ENCODE measurements at regions not wholly inside any gene's neighbourhood (a gene's known extent, or its start where the extent isn't known, plus 50 kb on each side); places are given as distances from the start of the nearest gene placed in this dataset.
A peak's percentile ranks its signal among the peaks of the same experiment; 100 is the strongest.

DNA sequence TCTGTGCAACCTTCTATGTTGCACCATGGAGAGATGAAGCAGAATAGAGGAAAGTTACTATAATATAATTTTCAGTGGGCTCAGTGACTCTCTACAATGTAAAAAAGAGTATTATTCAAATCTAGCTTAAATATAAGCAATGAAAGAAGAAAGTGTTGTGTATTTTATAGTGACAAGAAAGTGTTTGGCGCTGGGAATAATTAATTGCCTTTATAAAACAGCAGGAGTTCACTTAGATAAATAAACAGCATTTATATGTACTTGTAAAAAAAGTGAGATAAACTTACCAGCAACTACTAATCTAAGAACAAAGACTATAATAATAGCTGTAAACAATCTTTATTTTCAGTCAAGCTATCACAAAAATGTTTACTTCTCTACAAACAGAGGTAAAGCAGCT is 488.9 kb upstream of the PCDH10 start:
- Histone ChIP-seq H3K27me3 (ENCODE audit: insufficient read depth, low read length) (no peaks in the 10 kb centered on the region), H3K27ac (ENCODE audit: low read depth, low read length, poor library complexity, severe bottlenecking) (no peak overlapping the region)
- no peak for TF ChIP-seq EZH2 (IDR thresholded peaks at IDR 0.05; ENCODE audit: borderline replicate concordance, low read length)
- TF ChIP-seq, protein P1, sequence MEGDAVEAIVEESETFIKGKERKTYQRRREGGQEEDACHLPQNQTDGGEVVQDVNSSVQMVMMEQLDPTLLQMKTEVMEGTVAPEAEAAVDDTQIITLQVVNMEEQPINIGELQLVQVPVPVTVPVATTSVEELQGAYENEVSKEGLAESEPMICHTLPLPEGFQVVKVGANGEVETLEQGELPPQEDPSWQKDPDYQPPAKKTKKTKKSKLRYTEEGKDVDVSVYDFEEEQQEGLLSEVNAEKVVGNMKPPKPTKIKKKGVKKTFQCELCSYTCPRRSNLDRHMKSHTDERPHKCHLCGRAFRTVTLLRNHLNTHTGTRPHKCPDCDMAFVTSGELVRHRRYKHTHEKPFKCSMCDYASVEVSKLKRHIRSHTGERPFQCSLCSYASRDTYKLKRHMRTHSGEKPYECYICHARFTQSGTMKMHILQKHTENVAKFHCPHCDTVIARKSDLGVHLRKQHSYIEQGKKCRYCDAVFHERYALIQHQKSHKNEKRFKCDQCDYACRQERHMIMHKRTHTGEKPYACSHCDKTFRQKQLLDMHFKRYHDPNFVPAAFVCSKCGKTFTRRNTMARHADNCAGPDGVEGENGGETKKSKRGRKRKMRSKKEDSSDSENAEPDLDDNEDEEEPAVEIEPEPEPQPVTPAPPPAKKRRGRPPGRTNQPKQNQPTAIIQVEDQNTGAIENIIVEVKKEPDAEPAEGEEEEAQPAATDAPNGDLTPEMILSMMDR (IDR thresholded peaks at IDR 0.05; ENCODE audit: low read length): no peak

DNA sequence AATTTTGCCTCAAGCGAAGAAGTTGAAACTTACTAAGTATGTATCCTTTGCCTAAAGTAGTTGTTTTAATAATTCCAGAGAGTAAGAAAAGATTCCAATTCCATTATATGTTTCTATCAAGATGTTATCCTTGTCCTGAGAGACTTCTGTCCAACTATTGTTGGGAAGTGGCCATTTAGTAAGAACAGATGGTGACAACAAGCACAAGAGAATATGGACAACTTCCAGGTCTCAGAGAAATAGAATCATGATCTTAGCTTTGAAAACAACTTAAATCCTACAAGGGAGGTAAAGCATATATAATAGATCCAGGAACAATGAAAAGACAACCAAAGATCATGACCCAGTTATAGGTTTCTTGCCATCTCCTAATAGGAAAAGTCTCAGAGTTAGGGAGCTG is 486.6 kb upstream of the PCDH10 start:
- Histone ChIP-seq H3K79me2 (ENCODE audit: insufficient read depth, low read length) (no peaks in the 10 kb centered on the region), H3K36me3 (ENCODE audit: insufficient read depth, low read length) (no peaks in the 10 kb centered on the region; the same call in 1 of the 2 replicates), H2AFZ (ENCODE audit: low read length) (no peak overlapping the region), H3K27ac (ENCODE audit: low read depth, low read length, poor library complexity, severe bottlenecking) (no peak overlapping the region), H3K4me3 (ENCODE audit: low read depth, low read length, poor library complexity, severe bottlenecking) (no peak overlapping the region), H3K9ac (ENCODE audit: low read length) (no peak overlapping the region), H3K27me3 (ENCODE audit: insufficient read depth, low read length) (no peaks in the 10 kb centered on the region), H3F3A (ENCODE audit: insufficient read depth, low read length) (no peaks in the 10 kb centered on the region), H3K9me2 (ENCODE audit: low read depth, low read length) (no peaks in the 10 kb centered on the region), H3K9me3 (ENCODE audit: low read length) (0 out of 2 replicates have a peak, but pooled peaks cover 3% of the 10 kb centered on the region), H3K4me2 (ENCODE audit: low read length) (no peak overlapping the region), H4K20me1 (ENCODE audit: insufficient read depth, low read length) (no peaks in the 10 kb centered on the region), H3K4me1 (ENCODE audit: insufficient read depth, low read length, severe bottlenecking) (no peaks in the 10 kb centered on the region)
- no peak for TF ChIP-seq EZH2 (IDR thresholded peaks at IDR 0.05; ENCODE audit: borderline replicate concordance, low read length)

More for the DNA sequence above, 488.9 kb upstream of the PCDH10 start:
- H3K9me3 ChIP-seq (ENCODE audit: low read length): 0 out of 2 replicates have a peak, but pooled peaks cover 3% of the 10 kb centered on the region
- no peak overlapping the region for H2AFZ ChIP-seq (ENCODE audit: low read length)
- no peaks in the 10 kb centered on the region for H3F3A ChIP-seq (ENCODE audit: insufficient read depth, low read length)
- H3K4me2 ChIP-seq (ENCODE audit: low read length): no peak overlapping the region
- no peaks in the 10 kb centered on the region for H3K9me2 ChIP-seq (ENCODE audit: low read depth, low read length)
- no peak overlapping the region for H3K9ac ChIP-seq (ENCODE audit: low read length)
- no peaks in the 10 kb centered on the region for H3K79me2 ChIP-seq (ENCODE audit: insufficient read depth, low read length)
- no peaks in the 10 kb centered on the region; the same call in 1 of the 2 replicates for H3K36me3 ChIP-seq (ENCODE audit: insufficient read depth, low read length)
- H3K4me3 ChIP-seq (ENCODE audit: low read depth, low read length, poor library complexity, severe bottlenecking): no peak overlapping the region
- no peaks in the 10 kb centered on the region for H4K20me1 ChIP-seq (ENCODE audit: insufficient read depth, low read length)
- H3K4me1 ChIP-seq (ENCODE audit: insufficient read depth, low read length, severe bottlenecking): no peaks in the 10 kb centered on the region

DNA sequence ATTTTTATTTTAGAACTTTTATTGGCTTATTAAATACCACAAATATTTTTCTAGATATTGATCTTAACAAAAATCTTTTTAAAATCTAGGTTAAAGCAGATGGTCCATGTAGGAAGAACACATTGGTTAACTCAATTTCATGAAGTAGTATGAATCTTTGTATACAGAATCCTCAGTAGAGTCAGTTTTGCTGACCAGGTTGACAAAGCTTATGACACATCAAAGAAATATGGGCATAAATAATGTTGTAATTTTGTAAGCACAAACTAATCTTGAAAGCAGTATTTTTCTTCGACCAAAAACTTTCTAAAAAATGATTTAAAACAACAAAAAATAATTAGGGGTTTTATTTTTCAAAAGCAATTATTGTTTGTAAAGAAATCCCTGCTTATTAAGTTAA is 479.3 kb upstream of the PCDH10 start:
- H3K4me3 ChIP-seq (ENCODE audit: low read depth, low read length, poor library complexity, severe bottlenecking): no peak overlapping the region
- H3K9ac ChIP-seq (ENCODE audit: low read length): no peak overlapping the region
- H3K79me2 ChIP-seq (ENCODE audit: insufficient read depth, low read length): no peaks in the 10 kb centered on the region
- no peak overlapping the region for H3K4me2 ChIP-seq (ENCODE audit: low read length)
- H3F3A ChIP-seq (ENCODE audit: insufficient read depth, low read length): no peaks in the 10 kb centered on the region
- no peaks in the 10 kb centered on the region for H3K9me2 ChIP-seq (ENCODE audit: low read depth, low read length)
- no peaks in the 10 kb centered on the region for H3K27me3 ChIP-seq (ENCODE audit: insufficient read depth, low read length)
- TF ChIP-seq, protein P1 (IDR thresholded peaks at IDR 0.05; ENCODE audit: low read length): no peak
- no peak for TF ChIP-seq EZH2 (IDR thresholded peaks at IDR 0.05; ENCODE audit: borderline replicate concordance, low read length)
- no peak overlapping the region for H3K27ac ChIP-seq (ENCODE audit: low read depth, low read length, poor library complexity, severe bottlenecking)
- H3K36me3 ChIP-seq (ENCODE audit: insufficient read depth, low read length): no peaks in the 10 kb centered on the region
- H3K9me3 ChIP-seq (ENCODE audit: low read length): no peaks in the 10 kb centered on the region
- no peaks in the 10 kb centered on the region for H4K20me1 ChIP-seq (ENCODE audit: insufficient read depth, low read length)
- H2AFZ ChIP-seq (ENCODE audit: low read length): no peak overlapping the region
- no peaks in the 10 kb centered on the region for H3K4me1 ChIP-seq (ENCODE audit: insufficient read depth, low read length, severe bottlenecking)

DNA sequence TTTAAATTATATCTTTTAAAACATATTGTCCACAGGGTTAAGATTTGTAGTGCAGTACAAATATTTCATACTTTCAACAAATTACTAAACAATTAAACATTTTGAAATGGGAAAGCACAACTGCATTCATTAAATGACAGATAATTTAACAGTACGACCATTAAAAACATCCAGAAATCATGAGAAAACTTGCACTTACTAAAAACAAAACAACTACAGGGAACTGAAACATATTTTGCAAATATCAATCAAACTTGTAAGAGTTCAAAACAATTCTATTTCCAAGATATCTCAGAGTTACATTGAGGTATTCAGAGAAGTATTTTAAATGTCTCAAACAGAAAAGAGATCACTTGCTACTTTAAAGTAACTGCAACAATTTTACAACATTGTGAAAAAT is 478.5 kb upstream of the PCDH10 start:
- Histone ChIP-seq H3K4me2 (ENCODE audit: low read length) (no peak overlapping the region), H4K20me1 (ENCODE audit: insufficient read depth, low read length) (no peaks in the 10 kb centered on the region), H3K79me2 (ENCODE audit: insufficient read depth, low read length) (no peaks in the 10 kb centered on the region), H3K27ac (ENCODE audit: low read depth, low read length, poor library complexity, severe bottlenecking) (no peak overlapping the region), H3K9ac (ENCODE audit: low read length) (no peak overlapping the region), H3K36me3 (ENCODE audit: insufficient read depth, low read length) (no peaks in the 10 kb centered on the region), H3K4me3 (ENCODE audit: low read depth, low read length, poor library complexity, severe bottlenecking) (no peak overlapping the region), H3F3A (ENCODE audit: insufficient read depth, low read length) (no peaks in the 10 kb centered on the region), H3K9me2 (ENCODE audit: low read depth, low read length) (no peaks in the 10 kb centered on the region), H3K9me3 (ENCODE audit: low read length) (no peaks in the 10 kb centered on the region), H3K27me3 (ENCODE audit: insufficient read depth, low read length) (no peaks in the 10 kb centered on the region), H3K4me1 (ENCODE audit: insufficient read depth, low read length, severe bottlenecking) (no peaks in the 10 kb centered on the region), H2AFZ (ENCODE audit: low read length) (0 out of 2 replicates have a peak overlapping the region, but pooled peaks have one; percentile 61)
- no peak for TF ChIP-seq EZH2 (IDR thresholded peaks at IDR 0.05; ENCODE audit: borderline replicate concordance, low read length)
- TF ChIP-seq, protein P1 (IDR thresholded peaks at IDR 0.05; ENCODE audit: low read length): no peak
